Thyroid gland (tissue), 4 donors: ENCODE measurements at regions not wholly inside any gene's neighbourhood (a gene's known extent, or its start where the extent isn't known, plus 50 kb on each side); places are given as distances from the start of the nearest gene placed in this dataset.

Experiments used
- CTCF ChIP-seq, 6 experiments: fragments of 200-600 bp in 3 of 6; fragments of 450-650 bp in 3 of 6; sonication (generic) in 3 of 6; IDR thresholded peaks; one replicate each; pipeline ENCODE4 v1.5.1; 2016 to 2019; ENCODE audit warnings: antibody characterized with exemption in 6 of 6, mild to moderate bottlenecking in 2 of 6, inconsistent platforms in 1 of 6, moderate library complexity in 1 of 6
- POLR2A ChIP-seq, 2 donors: fragments of 450-650 bp; IDR thresholded peaks; one replicate each; pipeline ENCODE4 v1.6.1; 2017; ENCODE audit warnings: antibody characterized with exemption in 2 of 2, mild to moderate bottlenecking in 2 of 2, moderate library complexity in 1 of 2

- no peak for TF ChIP-seq CTCF (IDR thresholded peaks at IDR 0.05)
- TF ChIP-seq POLR2A (IDR thresholded peaks at IDR 0.05): no peak
These were observed 692.4 kb downstream of the C6orf118 start for GRCh38 chr6:164616917-164617524.
